ENCODE measurements at regions not wholly inside any gene's neighbourhood (a gene's known extent, or its start where the extent isn't known, plus 50 kb on each side); places are given as distances from the start of the nearest gene placed in this dataset.

DNA sequence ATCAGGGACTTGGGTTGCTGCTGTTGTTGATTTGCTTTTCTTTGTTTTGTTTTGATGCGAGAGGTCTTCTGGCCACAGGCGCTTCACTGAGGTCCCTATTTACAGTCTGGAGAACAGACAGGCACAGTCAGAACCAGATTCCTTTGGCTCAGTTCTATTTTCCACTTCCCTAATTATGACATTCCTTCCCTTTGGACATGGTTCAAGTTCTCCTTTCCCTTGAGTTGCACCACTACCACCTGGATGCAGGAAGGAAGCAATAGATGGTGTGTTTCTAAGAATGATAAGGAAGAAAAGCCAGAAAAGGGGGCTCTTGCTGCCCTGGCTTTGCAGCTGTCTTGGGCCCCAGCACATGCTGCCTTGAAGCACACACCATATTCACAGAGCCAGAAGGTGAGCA lies 160.6 kb downstream of the MAF start:
- DNase-seq, result no peak

DNA sequence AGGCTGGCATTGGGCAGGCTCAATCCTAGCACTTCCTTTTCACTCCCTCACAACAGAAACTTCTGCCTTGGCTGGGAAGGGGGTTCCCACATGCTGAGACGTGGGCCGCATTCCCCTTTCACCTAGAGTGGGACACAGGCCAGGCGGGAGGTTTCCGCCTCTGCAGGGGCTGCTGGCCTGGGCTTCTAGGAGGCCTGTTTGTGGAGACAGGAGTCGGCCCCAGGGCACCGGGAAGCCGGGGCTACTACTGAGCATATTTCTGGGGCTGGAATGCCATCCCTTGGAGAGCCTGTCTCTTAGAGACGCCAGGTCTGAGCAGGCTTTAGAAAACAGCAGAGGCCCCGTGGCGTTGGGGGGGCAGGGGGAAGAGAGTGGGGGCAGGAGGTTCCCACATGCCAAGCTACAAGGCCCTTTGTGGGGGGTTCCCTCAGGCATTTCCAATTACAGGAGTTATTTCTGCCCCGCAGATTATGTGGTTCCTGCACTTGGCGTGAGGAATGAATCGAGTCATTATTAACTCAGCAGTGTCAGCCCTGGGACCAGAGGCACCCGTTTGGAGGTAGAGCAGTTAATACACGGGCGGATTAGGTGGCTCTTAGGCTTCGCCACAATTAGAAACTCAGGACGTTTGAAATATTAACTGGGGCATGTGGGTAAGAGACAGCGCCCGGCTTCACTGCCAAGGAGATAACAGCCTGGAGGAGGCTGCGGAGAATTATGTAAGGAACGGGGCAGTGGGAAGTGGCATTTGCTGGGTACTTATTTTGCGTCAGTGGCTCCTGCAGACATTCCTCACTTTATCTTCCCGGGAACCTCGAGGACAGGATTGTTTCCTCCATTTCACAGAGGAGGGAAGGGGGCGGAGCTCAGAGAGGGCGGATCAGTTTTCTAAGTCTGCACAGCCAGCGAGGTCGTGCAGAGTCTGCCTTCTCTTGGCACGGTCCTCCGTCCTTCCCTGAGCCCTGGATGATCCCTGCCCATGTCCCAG lies 162.5 kb downstream of the MAF start:
- no peak for DNase-seq

DNA sequence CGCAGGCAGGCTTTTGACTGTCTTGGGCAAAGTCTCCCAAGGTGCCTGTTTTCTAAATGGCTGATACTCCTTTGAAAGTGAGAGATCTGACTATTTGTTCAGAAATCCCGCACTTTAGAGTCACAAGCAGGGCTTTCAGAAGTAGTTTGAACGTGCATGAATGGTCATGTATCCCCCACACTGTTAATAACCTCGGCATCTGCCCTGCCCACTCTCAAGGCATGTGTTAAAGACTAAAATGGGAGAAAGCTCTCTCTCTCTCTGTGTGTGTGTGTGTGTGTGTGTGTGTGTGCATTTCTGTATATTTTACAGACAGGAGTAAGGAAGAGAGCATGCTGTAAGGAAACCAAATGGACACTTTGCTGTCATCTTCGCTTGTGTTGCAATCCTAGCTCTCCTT lies 163.7 kb downstream of the MAF start:
- no peak for DNase-seq

DNA sequence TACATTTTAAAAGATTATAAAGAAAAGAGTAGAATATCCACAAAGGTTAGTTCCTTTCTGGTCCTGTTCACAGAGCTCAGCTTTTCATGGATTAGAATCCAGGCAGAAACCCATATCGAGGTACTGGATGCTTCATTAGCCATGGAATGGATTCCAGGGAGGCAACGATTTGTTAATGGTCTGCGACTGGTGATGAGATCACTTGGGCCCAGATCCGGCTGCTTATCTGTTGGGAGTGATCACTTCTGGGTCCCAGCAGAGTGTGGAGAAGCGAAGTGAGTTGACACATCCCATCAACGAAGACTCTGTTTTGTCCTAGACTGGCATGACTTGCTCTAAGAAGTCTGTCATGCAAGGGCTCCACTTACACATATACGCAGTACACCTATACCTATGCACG lies 165.8 kb downstream of the MAF start:
- no peak for DNase-seq

DNA sequence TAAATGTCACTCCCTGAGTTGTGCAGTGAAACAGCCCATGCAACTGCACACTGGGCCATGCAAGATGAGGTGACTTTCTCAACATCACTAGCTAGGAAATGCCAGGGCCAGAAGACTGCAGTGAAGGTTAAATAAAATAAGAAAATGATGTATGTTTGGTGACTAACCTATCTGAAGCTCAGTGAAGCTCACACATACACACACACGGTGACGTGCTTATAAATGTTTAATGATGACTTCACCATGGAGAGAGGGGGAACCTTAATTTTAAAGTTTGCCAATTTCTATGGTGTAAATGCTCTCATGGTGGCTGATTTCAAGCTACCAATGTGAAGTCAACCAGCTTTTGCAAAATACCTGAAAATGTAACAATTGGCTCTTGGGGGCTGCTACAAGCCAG lies 166.4 kb downstream of the MAF start:
- DNase-seq, result no peak

DNA sequence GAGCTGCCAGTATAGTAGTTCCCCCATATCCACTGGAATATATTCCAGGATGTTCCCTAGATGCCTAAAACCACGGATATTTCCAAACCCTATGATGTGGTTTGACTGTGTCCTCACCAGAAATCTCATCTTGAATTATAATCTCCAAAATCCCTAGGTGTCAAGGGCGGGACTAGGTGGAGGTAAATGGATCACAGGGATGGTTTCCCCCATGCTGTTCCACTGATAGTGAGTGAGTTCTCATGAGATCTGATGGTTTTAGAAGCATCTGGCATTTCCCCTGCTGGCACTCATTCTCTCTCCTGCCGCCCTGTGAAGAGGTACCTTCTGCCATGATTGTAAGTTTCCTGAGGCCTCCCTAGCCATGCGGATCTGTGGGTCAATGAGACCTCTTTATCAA lies 168.6 kb downstream of the MAF start:
- no peak for DNase-seq

DNA sequence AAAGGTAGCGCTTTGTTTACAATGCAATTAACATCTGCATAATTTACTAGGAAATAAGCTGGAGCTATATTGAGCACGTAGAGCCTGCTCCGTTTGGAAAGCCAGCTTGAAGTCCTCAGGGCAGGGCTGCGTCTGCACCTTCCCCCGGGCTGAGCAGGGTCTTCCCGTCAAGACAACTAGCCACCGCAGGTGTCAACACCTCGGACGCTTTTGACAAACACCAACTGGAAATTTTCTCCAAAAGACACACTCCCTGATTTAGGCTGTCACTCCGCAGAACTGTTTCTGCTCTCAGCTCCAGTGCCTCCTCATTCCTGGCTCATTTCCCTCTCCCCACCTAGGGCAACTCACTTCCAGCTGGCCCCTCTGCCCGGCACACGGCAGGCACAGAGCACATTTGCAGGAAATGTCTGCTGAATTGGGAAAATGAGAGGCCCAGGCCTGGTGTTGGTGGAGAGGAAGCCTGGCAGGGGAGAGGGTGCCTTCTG lies 170.3 kb downstream of the MAF start:
- DNase-seq, result no peak

DNA sequence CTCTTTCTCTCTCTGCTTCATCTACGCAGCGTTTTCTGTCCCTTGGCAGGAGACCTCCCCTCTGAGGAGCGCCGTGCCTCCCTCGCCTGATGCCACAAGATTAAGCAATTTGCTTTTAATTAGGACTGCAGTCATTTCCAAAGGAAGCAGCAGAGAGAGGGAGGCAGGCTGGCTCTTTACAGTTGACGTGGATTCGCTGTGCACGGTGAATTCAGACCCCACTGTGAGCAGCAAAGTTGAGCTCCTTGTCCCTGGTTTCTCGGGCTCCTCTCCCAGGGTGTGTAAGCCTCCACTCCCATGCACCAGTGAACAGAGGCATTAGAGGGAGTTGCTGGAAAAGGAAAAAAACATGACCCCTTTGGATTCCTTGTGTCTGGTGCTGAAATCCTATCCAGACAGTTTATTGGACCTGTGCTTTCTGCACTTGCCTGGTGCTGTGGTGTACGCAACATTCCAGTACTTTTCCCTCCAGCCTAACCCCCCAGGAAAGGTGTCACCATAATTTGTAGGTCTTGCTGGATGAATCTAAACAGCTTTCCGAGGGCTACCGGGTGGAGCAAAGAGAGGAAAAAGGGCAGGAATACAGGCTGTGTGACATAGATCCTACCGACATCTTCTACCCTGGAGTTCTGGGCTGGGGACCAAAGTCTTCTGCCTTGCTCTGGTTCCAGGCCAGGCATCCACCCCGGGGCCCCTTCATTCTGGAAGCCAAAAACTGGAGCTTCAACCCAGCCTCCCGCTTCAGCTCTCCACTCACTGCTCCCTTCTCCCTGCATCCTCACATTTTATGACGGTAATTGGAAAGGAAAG lies 171.0 kb downstream of the MAF start:
- no peak for DNase-seq

DNA sequence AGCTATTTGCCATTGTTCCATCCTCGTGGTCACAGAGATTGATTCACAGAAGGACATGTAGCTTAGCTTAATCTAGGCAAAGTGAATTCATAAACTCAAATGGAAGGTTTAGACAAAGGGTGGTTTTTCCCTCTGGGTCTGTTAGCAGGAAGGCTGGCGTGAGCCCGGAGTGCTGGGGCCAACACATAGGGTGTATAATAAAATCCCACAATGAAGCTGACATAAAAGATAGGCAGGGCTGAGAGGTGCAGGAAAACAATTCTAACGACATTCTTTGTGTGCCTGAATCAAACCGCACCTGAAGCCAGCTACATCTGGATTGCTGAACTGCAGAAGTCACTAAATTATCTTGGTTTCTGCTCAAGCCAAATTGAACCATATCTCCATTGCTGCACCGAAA lies 173.9 kb downstream of the MAF start:
- no peak for DNase-seq

DNA sequence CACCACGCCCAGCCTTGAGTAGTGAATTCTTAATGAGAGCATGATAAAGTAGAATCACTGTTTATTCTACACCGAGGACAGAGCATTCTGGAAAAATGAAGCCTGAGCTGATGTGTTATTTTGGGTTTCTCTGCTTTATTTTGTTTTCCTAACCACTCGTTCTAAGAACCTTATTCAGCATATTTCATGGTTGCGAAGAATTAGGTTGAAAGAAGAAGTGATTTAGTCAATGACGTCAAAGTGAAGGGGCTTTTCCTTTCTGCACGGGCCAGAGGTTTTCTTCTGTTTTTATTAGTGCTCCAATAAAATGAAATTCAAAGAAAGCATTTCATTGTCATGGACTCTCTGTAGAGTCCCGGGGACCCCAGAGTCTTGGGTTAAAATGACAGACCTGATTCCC lies 178.5 kb downstream of the MAF start:
- no peak for DNase-seq

DNA sequence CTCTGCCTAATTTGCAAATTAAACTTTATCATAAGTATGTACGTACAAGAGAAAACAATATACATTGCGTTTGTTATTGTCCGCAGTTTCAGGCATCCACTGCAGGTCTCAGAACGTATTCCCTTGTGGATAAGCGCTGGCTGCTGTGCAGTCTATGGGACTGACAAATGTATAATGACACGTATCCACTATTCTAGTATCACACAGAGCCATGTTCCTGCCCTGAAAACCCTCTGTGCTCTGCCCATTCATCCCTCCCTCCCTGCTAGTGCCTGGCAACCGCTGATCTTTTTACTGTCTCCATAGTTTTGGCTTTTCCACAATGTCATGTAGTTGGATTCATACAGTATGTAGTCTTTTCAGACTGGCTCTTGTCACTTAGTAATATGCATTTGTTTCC lies 179.4 kb downstream of the MAF start:
- no peak for DNase-seq

DNA sequence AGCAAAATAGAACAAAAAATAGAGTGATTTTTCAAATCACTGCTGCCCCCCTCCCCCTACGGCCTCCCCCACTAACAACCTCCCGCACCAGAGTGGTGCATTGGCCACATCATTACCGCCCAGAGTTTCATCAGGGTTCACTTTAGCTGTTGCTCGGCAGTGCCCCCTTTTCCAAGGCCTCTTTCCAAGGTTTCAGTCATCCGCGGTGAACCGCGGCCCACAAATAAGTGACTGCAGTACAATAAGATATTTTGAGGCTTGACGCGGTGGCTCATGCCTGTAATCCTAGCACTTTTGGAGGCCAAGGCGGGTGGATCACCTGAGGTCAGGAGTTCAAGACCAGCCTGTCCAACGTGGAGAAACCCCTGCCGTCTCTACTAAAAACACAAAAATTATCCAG lies 180.0 kb downstream of the MAF start:
- DNase-seq, result no peak

DNA sequence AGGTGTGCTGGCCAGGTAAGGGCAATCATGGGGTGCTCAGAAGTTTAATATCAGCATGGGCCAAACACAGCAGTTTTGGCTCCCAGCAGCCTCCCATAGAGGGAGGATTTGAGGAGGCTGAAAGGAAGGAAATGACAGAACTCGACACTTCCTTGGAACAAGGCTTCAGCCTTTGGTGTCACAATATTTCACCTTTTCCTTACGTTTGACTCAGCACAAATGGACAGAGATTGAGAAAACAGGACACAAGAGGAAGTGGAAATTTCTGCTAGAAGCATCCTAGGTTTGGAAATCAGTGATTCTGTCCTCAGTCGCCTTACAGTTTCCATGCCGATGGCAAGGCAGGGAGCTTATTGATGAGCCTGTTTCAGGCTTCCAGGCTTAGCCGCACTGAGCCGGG lies 181.4 kb downstream of the MAF start:
- no peak for DNase-seq

DNA sequence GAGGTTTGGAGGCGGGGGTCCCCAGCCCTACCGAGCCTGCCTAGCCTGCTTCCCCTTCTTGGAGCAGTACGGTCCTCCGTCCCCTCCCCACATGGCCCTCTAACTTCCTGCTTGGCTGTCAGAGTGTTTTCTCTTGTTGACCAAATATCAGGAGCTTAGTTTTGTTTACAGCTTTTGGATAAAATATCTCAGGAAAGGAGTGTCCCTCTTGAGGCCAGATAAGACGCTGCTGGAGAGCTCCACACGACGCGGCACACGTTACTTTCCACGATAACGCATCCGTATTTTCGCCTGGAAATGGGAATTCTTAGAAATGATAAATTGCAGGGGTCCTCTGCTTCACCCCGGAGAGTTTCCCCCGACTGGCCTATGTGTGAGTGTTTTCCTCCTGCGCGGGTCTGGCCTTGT lies 182.9 kb downstream of the MAF start:
- no peak for DNase-seq

DNA sequence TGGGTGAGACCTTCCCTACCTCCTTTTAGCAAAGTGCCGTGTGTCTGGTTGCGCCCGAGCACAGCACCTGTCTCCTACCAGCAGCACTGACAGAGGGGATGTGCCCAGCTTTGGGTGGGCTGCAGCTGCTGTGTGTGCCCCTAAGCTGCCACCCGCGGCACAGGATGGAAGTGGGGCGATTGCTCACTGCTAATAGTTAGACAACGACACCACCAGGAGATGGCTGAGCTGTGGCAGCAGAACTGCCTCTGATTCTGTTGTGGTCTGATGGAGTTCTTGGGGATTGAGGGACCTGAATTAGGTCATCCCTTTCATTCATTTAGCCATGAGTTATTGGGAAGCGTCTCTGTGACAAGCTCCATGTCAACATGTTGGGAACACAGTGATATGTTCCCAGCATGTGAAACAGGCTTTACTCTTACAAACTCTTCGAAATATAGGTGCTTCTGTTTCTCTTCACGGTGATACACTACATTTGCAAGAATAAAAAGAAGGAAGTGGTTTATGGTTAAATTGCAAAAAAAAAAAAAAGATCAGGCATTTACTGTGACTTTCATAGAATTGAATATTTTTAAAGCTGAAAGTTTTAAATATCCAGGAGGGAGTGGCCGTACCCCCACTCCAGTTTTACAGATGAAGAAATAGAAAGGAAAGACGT lies 184.4 kb downstream of the MAF start:
- DNase-seq, result no peak

DNA sequence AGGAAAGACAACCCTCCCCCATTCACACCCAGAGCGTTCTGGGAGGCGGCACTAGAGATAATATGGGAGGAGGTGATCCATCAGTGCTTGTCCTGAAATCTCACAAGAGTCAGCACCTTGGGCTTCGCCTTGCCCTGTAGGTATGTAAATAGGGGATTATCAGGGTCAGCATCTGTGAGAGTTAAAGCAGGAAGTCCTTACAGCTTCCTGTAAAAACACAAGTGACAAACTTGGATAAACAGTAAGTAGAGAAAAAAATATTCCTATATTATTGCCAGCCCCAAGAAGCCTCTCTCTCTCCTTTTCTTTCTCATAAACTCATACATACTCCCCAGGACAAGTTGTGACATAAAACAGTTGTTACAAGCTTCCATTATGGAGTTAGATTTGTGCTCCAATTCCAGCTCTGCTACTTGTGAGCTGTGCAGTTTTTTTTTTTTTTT lies 187.7 kb downstream of the MAF start:
- DNase-seq, result no peak

DNA sequence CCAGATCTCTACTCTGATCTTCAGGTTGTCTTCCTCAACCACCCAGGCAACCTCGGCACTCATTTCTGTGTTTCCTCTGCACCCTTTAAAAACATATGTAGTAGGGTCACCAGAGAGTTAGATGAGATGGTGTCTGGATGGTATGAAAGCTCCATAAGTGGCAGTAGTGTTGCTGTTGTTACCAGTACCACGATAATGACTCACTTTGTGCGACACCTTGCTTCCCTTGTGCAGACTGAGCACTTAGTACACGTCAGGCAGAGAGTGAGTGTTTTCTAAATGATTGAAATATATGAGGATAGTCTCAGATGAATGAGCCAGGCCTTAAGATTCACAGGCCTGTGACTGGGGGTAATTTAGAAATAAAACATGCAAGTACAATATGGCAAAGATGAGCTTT lies 188.7 kb downstream of the MAF start:
- no peak for DNase-seq

DNA sequence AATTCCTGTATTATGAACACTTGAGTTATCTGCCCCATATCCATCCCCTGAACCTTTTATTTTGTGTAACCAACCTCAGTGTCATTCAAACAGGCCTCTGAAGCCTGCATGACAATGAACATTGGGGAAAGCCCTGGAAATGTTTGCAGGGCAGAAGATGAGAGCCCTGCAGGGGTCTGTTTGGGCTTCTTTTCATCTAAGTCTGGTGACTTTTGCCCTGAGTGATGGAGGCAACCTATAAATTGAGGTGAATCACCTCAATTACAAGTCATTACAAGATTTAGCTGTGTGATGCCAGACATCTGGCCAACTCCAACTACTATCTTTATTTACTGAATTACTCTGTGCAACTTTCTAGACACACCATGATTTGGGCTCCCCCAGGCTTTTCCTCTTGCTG lies 189.2 kb downstream of the MAF start:
- no peak for DNase-seq

DNA sequence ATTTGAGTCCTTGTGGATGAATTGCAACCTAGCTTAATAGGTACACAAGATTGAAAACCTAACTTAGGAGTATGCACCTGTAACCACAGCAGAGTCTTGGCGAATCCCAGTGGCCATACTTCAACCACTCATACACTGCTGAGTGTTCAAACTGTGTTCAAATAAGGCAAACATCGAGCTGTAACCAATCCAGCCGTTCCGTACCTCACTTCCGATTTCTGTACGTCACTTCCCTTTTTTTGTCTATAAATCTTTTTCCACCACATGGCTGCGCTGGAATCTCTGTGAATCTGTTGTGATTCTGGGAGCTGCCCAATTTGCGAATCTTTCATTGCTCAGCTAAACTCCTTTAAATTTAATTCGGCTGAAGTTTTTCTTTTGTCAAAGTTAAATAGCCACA lies 190.6 kb downstream of the MAF start:
- DNase-seq, result no peak

DNA sequence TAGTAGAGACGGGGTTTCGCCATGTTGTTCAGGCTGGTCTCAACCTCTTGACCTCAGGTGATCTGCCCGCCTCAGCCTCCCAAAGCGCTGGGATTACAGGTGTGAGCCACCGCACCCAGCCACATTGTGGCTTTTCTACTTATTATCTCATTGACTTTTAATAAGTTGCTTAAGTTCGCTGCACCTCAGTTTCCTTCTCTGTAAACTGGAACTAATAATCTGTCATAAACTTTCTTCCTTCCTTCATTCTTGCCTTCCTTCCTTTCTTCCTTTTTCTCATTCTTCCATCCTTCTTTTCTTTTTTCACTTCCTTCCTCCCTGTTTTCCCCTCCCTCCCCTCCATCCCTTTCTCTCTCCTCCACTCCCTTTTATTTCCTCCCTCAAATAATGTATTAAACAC lies 192.2 kb downstream of the MAF start:
- DNase-seq, result no peak

DNA sequence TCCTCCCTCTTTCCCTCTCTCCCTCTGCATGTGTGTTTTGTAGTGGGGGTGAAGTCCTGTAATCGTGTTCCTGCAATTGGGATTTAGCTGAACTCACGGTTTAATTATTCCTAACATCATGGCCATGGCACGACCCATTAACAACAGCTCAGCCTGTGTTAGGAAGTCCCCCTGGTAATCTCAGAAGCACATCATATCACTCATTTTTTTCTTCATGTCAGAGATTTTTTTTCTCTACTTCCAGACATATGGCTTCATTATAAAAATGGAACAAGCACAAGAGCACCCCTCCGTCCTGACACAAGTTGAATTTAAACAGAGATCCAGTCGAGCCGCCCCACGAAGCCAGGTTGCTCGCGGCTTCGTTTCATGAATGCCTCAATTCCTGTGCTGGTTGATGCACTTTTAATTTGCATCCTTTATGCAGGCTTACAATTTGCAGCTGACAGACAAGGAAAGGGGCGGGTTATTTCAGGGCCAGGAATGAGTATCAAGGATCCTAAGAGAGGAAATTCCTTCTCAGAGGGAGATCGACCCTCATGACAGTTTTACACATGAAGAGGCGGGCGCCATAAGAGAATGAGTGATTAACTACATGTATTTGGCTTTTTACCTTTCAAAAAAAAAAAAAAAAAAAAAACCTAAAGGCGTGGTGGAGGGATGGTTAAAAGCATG lies 192.9 kb downstream of the MAF start:
- DNase-seq, result no peak

DNA sequence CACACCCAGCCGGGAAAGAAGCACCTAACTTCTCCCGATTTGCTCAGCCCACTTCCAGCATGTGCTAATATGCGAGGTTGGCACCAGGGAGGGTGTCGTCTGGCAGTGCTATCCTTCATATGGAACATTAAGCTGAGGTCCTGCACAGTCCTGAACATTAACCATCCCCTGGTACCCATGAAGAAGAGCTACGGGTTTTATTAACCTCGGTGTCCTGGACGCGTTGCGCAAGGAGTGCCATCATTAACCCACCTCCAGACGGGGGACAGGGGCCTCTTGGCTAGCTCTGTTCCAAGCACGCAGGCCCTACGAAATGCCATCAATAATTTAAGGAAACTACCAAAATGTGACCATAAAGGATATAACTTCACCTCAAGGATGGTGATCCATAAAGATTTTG lies 193.5 kb downstream of the MAF start:
- DNase-seq, result no peak

DNA sequence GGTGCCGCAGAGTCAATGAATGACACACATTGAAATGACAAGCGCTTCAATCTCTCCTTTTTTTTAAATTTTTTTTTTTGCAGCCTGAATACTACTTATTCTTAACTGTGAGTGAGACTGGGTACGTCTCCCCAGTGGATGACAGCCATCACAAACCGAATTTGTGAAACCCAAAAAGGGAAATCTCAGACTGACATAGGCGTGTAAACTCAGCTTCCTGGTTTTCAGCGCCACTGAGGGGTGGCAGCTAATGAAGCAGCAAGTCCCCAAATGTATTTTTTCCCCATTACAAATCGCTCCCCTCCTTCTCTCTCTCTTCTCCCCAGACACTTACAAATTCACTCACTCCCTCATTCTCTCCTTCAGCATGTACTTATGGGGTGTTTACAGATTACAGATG lies 196.0 kb downstream of the MAF start:
- DNase-seq, result no peak
